SK-N-SH (cell line): ENCODE measurements at regions not wholly inside any gene's neighbourhood (a gene's known extent, or its start where the extent isn't known, plus 50 kb on each side); places are given as distances from the start of the nearest gene placed in this dataset.

ENCODE experiments used
- CTCF ChIA-PET: fragments of 300-600, 350-600 bp; formaldehyde crosslinking; extraction: SDS; loops from one replicate; lab custom pipeline; 2021; lab: Yijun Ruan, JAX
- POLR2A ChIA-PET: fragments of 350-600 bp; sonication (Branson Sonifier 250); formaldehyde crosslinking; extraction: SDS; loops from one replicate; lab custom pipeline; 2020; ENCODE audit warnings: antibody characterized with exemption, inconsistent platforms; lab: Yijun Ruan, JAX
- DNase-seq: peaks from one replicate; pipeline ENCODE4 v3.0.0; 2012
- H2AFZ ChIP-seq: fragments of 200-600 bp; sonication (generic); 2 replicates; pipeline ENCODE4 v1.8.1; 2016; ENCODE audit warnings: antibody characterized with exemption, mild to moderate bottlenecking, low read depth
- H3F3A ChIP-seq: fragments of 200-600 bp; sonication (generic); replicated peaks from 2 replicates; pipeline ENCODE3; 2016; ENCODE audit warnings: antibody characterized with exemption, mild to moderate bottlenecking; ENCODE audit not compliant: insufficient read depth
- H3K27ac ChIP-seq, 2 experiments: fragments of 200-500 bp in 1 of 2; fragments of 200-600 bp in 1 of 2; sonication (Bioruptor generic) in 1 of 2; sonication (generic), shearing (Covaris generic) in 1 of 2; 2 replicates each; pipeline versions ENCODE4 v1.5.1 to v1.6.1; 2014 to 2016; ENCODE audit warnings: low read depth in 2 of 2, inconsistent platforms in 1 of 2, low read length in 1 of 2, mild to moderate bottlenecking in 1 of 2, mixed read lengths in 1 of 2
- H3K27me3 ChIP-seq: fragments of 200-600 bp; sonication (generic), shearing (Covaris generic); 2 replicates; pipeline ENCODE4 v1.6.1; 2016; ENCODE audit warnings: mixed run types; ENCODE audit not compliant: insufficient read depth
- H3K36me3 ChIP-seq, 2 experiments: fragments of 200-500 bp in 1 of 2; fragments of 200-600 bp in 1 of 2; sonication (Bioruptor generic) in 1 of 2; sonication (generic) in 1 of 2; replicated peaks in 1 of 2; 2 replicates each; pipeline versions ENCODE3 to v1.5.1; 2014 to 2016; ENCODE audit warnings: low read length in 1 of 2, mild to moderate bottlenecking in 1 of 2; ENCODE audit not compliant: insufficient read depth in 2 of 2, control insufficient read depth in 1 of 2
- H3K4me1 ChIP-seq, 2 experiments: fragments of 200-500 bp in 1 of 2; fragments of 200-600 bp in 1 of 2; sonication (Bioruptor generic) in 1 of 2; sonication (generic), shearing (Covaris generic) in 1 of 2; 2 replicates each; pipeline versions ENCODE4 v1.5.1 to v1.6.1; 2014 to 2016; ENCODE audit warnings: low read depth in 1 of 2, low read length in 1 of 2, mixed run types in 1 of 2; ENCODE audit not compliant: insufficient read depth in 2 of 2, control insufficient read depth in 1 of 2
- H3K4me2 ChIP-seq: fragments of 200-600 bp; sonication (generic), shearing (Covaris generic); 2 replicates; pipeline ENCODE4 v1.6.1; 2017; ENCODE audit warnings: mixed run types
- H3K4me3 ChIP-seq, 2 experiments: fragments of 200-500 bp in 1 of 2; fragments of 200-600 bp in 1 of 2; sonication (Bioruptor generic) in 1 of 2; sonication (generic), shearing (Covaris generic) in 1 of 2; 2 replicates each; pipeline versions ENCODE4 v1.5.1 to v1.8.1; 2014 to 2016; ENCODE audit warnings: low read depth in 2 of 2, inconsistent platforms in 1 of 2, low read length in 1 of 2, mild to moderate bottlenecking in 1 of 2, mixed read lengths in 1 of 2, moderate library complexity in 1 of 2
- H3K79me2 ChIP-seq: fragments of 200-600 bp; sonication (generic); 2 replicates; pipeline ENCODE4 v1.8.1; 2017; ENCODE audit warnings: mild to moderate bottlenecking; ENCODE audit not compliant: insufficient read depth
- H3K9ac ChIP-seq: fragments of 200-600 bp; sonication (generic); 2 replicates; pipeline ENCODE4 v1.6.1; 2017; ENCODE audit warnings: mixed run types
- H3K9me2 ChIP-seq: fragments of 200-600 bp; sonication (generic); 2 replicates; pipeline ENCODE4 v1.6.1; 2017; ENCODE audit warnings: mixed run types
- H3K9me3 ChIP-seq: fragments of 200-600 bp; sonication (generic); 2 replicates; pipeline ENCODE4 v1.6.1; 2017; ENCODE audit warnings: mixed run types, mild to moderate bottlenecking, moderate library complexity
- H4K20me1 ChIP-seq: fragments of 200-600 bp; sonication (generic); 2 replicates; pipeline ENCODE4 v1.6.1; 2017; ENCODE audit warnings: mild to moderate bottlenecking, mixed run types; ENCODE audit not compliant: insufficient read depth
- FOXJ3 ChIP-seq: sonication (generic); formaldehyde crosslinking; IDR thresholded peaks from 2 replicates; pipeline ENCODE4 v1.5.1; 2020; ENCODE audit warnings: mild to moderate bottlenecking, missing genetic modification reagents
- FOXM1 ChIP-seq: IDR thresholded peaks from 2 replicates; pipeline ENCODE4 v1.4.0; 2012; ENCODE audit warnings: low read depth, mild to moderate bottlenecking
- GABPA ChIP-seq: IDR thresholded peaks from 2 replicates; pipeline ENCODE4 v1.4.0; 2012; ENCODE audit warnings: low read depth, mild to moderate bottlenecking
- JUND ChIP-seq: IDR thresholded peaks from 2 replicates; pipeline ENCODE4 v1.4.0; 2012
- MXI1 ChIP-seq: IDR thresholded peaks from 2 replicates; pipeline ENCODE4 v1.6.1; 2012; ENCODE audit warnings: mild to moderate bottlenecking, low read depth, low read length, improper control_type of control experiment
- RAD21 ChIP-seq: IDR thresholded peaks from 2 replicates; pipeline ENCODE4 v1.6.1; 2012; ENCODE audit warnings: mild to moderate bottlenecking, low read length
- SIN3A ChIP-seq: IDR thresholded peaks from 2 replicates; pipeline ENCODE4 v1.6.1; 2012; ENCODE audit warnings: low read depth, mild to moderate bottlenecking, low read length, moderate library complexity, borderline replicate concordance
- SMC3 ChIP-seq: IDR thresholded peaks from 2 replicates; pipeline ENCODE4 v1.6.1; 2012; ENCODE audit warnings: low read depth, low read length, improper control_type of control experiment
- TEAD4 ChIP-seq: IDR thresholded peaks from 2 replicates; pipeline ENCODE4 v1.4.0; 2012; ENCODE audit warnings: mild to moderate bottlenecking, borderline replicate concordance; ENCODE audit not compliant: insufficient read depth
- WGBS: methylation state at CpG from one replicate; pipeline ENCODE4 v1.1.6; 2017; ENCODE audit warnings: low lambda C conversion rate; 5-methylcytosine and 5-hydroxymethylcytosine counted together
- TF ChIP-seq, protein P1 (sequence below): fragments of 200-600 bp; sonication (generic); IDR thresholded peaks from 2 replicates; pipeline ENCODE4 v1.6.1; 2017; ENCODE audit warnings: antibody characterized with exemption, mild to moderate bottlenecking, moderate library complexity
- TF ChIP-seq, protein P2 (sequence below): fragments of 150-350 bp; IDR thresholded peaks from 2 replicates; pipeline ENCODE4 v1.6.1; 2017; ENCODE audit warnings: antibody characterized with exemption, low read length, low read depth, borderline replicate concordance
- TF ChIP-seq, protein P3 (sequence below): fragments of 150-350 bp; IDR thresholded peaks from 2 replicates; pipeline ENCODE4 v1.6.1; 2016; ENCODE audit warnings: mild to moderate bottlenecking, low read depth, low read length

DNA sequence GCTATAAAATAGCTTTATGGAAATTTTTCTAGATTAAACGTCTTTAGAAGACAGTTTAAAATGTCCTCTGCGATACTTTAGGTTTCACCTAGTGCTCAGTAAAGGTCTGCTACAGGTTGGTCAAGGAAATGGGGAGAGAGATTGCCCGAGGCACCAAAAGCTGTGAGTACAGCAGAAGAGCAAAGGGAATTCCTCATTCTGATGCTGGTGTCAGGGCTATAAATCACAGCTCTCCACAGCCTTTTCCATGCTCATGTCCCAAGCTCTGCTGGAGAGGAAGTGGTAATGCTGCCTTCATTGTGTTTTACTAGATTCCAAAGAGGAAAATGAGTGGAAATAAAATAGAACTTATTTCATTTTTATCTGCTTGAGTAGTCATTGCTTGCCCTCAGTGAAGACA lies 2060.4 kb downstream of the ARAP2 start:
- TF ChIP-seq, protein P1, sequence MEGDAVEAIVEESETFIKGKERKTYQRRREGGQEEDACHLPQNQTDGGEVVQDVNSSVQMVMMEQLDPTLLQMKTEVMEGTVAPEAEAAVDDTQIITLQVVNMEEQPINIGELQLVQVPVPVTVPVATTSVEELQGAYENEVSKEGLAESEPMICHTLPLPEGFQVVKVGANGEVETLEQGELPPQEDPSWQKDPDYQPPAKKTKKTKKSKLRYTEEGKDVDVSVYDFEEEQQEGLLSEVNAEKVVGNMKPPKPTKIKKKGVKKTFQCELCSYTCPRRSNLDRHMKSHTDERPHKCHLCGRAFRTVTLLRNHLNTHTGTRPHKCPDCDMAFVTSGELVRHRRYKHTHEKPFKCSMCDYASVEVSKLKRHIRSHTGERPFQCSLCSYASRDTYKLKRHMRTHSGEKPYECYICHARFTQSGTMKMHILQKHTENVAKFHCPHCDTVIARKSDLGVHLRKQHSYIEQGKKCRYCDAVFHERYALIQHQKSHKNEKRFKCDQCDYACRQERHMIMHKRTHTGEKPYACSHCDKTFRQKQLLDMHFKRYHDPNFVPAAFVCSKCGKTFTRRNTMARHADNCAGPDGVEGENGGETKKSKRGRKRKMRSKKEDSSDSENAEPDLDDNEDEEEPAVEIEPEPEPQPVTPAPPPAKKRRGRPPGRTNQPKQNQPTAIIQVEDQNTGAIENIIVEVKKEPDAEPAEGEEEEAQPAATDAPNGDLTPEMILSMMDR: no peak
- TF ChIP-seq GABPA (no peak), SIN3A (no peak), FOXJ3 (no peak), RAD21 (no peak), SMC3 (no peak), JUND (no peak), MXI1 (no peak), TEAD4 (no peak)
- TF ChIP-seq, protein P2, sequence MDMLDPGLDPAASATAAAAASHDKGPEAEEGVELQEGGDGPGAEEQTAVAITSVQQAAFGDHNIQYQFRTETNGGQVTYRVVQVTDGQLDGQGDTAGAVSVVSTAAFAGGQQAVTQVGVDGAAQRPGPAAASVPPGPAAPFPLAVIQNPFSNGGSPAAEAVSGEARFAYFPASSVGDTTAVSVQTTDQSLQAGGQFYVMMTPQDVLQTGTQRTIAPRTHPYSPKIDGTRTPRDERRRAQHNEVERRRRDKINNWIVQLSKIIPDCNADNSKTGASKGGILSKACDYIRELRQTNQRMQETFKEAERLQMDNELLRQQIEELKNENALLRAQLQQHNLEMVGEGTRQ: no peak

DNA sequence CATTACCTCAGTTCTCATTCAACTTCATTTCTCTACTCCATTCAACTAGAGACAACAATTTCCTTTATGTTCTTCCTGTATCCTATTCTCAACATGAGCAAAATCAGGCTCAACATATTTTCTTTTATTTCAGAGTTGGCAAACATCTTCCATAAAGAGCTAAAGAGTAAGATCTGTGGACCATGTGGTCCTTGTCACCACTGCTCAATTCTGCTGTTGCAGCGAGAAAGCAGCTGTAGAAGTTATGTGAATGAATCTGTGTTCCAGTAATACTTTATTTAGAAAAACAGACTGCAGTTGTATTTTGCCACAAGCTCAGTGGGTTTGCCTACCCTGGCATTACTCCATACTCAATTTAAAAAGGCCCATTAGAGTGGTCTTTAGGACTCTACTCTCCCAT lies 2057.3 kb downstream of the ARAP2 start:
- no peaks in the 10 kb centered on the region for H3K9me2 ChIP-seq
- WGBS: 87% methylated on average over 1 of the region's 1 CpG

More for the DNA sequence above, 2060.4 kb downstream of the ARAP2 start:
- H3F3A ChIP-seq: peaks cover 11% of the 10 kb centered on the region
- H3K9me2 ChIP-seq: no peaks in the 10 kb centered on the region
- POLR2A ChIA-PET: no interaction called here
- H3K36me3 ChIP-seq: no peaks in the 10 kb centered on the region
- H3K27me3 ChIP-seq: no peaks in the 10 kb centered on the region
- H3K27ac ChIP-seq: no peak overlapping the region
- no peaks in the 10 kb centered on the region for H4K20me1 ChIP-seq
- no peak overlapping the region for H3K4me2 ChIP-seq
- DNase-seq: no peak
- no peak overlapping the region for H3K9ac ChIP-seq
- H2AFZ ChIP-seq: no peak overlapping the region
- no peaks in the 10 kb centered on the region for H3K79me2 ChIP-seq
- WGBS: 77% methylated on average over 3 of the region's 3 CpGs
- no peak overlapping the region for H3K4me3 ChIP-seq
- CTCF ChIA-PET: no interaction called here
- H3K4me1 ChIP-seq: peaks cover 0 to 14% of the 10 kb centered on the region in 2 experiments; a peak in 1 of 4 replicates
- H3K9me3 ChIP-seq: no peaks in the 10 kb centered on the region

More for the DNA sequence above, 2057.3 kb downstream of the ARAP2 start:
- Histone ChIP-seq H3K9me3 (no peaks in the 10 kb centered on the region), H3K4me1 (0 out of 4 replicates have a peak, but pooled peaks cover 0 to 3% of the 10 kb centered on the region in 2 experiments), H3K36me3 (no peaks in the 10 kb centered on the region), H3K27ac (no peak overlapping the region), H3F3A (no peaks in the 10 kb centered on the region), H2AFZ (no peak overlapping the region), H3K4me3 (no peak overlapping the region), H3K79me2 (no peaks in the 10 kb centered on the region), H4K20me1 (no peaks in the 10 kb centered on the region), H3K9ac (no peak overlapping the region), H3K4me2 (no peak overlapping the region), H3K27me3 (no peaks in the 10 kb centered on the region)
- DNase-seq: no peak
- TF ChIP-seq FOXM1: no peak
- TF ChIP-seq, protein P2: no peak
- TF ChIP-seq, protein P3, sequence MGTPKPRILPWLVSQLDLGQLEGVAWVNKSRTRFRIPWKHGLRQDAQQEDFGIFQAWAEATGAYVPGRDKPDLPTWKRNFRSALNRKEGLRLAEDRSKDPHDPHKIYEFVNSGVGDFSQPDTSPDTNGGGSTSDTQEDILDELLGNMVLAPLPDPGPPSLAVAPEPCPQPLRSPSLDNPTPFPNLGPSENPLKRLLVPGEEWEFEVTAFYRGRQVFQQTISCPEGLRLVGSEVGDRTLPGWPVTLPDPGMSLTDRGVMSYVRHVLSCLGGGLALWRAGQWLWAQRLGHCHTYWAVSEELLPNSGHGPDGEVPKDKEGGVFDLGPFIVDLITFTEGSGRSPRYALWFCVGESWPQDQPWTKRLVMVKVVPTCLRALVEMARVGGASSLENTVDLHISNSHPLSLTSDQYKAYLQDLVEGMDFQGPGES: no peak
- POLR2A ChIA-PET: no interaction called here
- CTCF ChIA-PET: no interaction called here
